ENCODE measurements at regions not wholly inside any gene's neighbourhood (a gene's known extent, or its start where the extent isn't known, plus 50 kb on each side); places are given as distances from the start of the nearest gene placed in this dataset.

DNA sequence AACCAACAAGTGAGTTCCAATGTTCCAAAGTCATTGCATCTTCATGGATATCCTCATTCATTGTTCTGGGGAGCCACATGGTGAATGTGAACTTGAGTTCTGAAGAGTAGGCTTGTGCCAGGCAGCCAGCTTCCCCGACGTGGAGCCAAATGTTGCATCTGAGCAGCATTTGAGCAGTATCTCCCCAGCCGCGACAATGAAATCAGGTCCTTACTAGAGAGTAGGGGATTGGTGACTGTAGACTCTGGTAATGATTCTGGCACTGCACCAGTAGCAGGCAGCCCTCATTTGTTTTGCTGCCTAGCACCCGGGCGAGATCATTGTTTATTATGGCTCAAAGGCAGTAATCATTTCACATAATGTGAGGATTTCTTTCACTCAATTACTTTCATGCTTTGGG is 451.4 kb upstream of the C9orf72 start:
- H3K27ac Mint-ChIP-seq = no peak overlapping the region
- H3K36me3 Mint-ChIP-seq = peaks cover 6% of the 10 kb centered on the region
- H3K9me3 Mint-ChIP-seq = peaks cover 12% of the 10 kb centered on the region
- no peaks in the 10 kb centered on the region for H3K27me3 Mint-ChIP-seq
- no peak for DNase-seq (ENCODE audit: low spot score)
- no peak for ATAC-seq
- H3K4me3 Mint-ChIP-seq = no peak overlapping the region
- H3K4me1 Mint-ChIP-seq (ENCODE audit: low read depth in 2 of 2) = no peaks in the 10 kb centered on the region

DNA sequence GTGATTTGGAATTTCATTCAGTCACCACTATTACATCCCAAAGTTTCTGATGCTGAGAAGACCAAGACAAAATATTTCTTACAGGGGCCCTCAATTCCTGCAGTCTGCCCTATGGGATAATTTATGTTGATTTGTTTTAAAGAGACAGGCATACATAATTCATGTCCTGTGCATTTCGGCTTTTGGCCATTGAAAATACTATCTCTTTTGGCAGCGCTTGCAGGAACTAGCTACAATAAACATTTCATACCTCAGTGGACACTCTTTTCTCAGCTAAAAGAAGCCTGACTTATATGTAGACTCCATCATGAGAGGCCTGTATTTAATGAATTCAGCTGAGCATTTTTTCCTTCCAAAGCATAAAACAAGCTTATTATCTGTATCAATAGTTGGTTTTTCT is 451.9 kb upstream of the C9orf72 start:
- ATAC-seq (no peak), DNase-seq (ENCODE audit: low spot score) (no peak)
- Mint-ChIP-seq H3K4me1 (ENCODE audit: low read depth in 2 of 2) (no peaks in the 10 kb centered on the region), H3K36me3 (peaks cover 6% of the 10 kb centered on the region), H3K9me3 (peaks cover 13% of the 10 kb centered on the region), H3K27me3 (no peaks in the 10 kb centered on the region), H3K27ac (no peak overlapping the region), H3K4me3 (no peak overlapping the region)

DNA sequence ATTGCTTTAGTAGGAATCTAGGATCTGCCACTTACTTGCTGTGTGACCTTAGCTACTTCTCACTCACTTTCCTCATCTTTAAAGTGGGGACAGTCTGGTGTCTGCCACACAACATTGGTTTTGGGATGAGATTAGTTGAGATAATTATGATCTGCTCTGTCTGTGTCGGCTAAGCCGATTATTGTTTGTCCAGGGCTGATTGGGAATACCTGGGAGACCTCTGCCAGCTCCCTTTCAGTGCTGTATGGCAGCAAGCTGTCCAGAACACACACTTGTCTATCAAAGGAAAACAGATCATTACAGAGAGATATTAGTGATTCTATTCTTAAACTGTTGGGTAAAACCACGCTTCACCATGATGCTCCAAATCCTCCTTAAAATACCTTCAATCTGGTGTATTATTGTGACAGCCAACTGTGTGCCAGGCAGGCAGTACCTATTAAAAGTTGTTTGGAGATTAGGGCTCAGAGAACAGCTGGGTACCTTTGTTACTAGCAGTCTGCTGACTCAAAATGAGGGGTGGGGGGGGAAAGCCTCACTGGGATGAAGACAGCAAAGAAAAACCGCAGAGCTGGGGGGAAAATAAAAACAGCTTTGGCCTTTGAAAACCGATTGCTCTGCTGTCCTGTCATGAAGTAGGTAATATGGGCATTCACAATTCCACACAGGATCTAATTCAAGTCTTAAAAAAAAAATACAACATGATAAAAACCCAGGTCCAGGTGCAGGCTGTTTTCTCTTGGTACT is 458.4 kb upstream of the C9orf72 start:
- no peaks in the 10 kb centered on the region for H3K4me1 Mint-ChIP-seq (ENCODE audit: low read depth in 2 of 2)
- ATAC-seq (no peak), DNase-seq (ENCODE audit: low spot score) (no peak)
- H3K27me3 Mint-ChIP-seq = no peaks in the 10 kb centered on the region
- peaks cover 8% of the 10 kb centered on the region for H3K9me3 Mint-ChIP-seq
- no peak overlapping the region for H3K4me3 Mint-ChIP-seq
- H3K27ac Mint-ChIP-seq = no peak overlapping the region
- peaks cover 4% of the 10 kb centered on the region for H3K36me3 Mint-ChIP-seq

DNA sequence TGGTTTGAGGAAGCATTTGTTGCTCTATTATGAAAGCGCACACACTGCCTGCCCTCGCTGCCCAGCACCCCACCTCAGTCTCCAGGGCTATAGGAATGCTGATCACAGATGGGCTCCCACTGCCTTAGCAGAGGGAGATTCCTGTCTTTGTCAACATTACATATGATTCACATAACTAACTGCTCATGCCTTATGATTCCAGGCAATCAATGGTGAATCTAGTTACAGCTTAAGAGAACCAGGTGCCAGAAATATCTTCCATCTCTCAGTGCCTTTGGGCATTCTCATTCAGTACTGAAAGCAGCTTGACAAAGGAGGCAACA is 458.9 kb upstream of the C9orf72 start:
- Mint-ChIP-seq H3K9me3 (peaks cover 7% of the 10 kb centered on the region), H3K4me3 (no peak overlapping the region), H3K4me1 (ENCODE audit: low read depth in 2 of 2) (no peaks in the 10 kb centered on the region), H3K27ac (no peak overlapping the region), H3K36me3 (no peaks in the 10 kb centered on the region), H3K27me3 (no peaks in the 10 kb centered on the region)
- no peak for DNase-seq (ENCODE audit: low spot score)
- no peak for ATAC-seq

DNA sequence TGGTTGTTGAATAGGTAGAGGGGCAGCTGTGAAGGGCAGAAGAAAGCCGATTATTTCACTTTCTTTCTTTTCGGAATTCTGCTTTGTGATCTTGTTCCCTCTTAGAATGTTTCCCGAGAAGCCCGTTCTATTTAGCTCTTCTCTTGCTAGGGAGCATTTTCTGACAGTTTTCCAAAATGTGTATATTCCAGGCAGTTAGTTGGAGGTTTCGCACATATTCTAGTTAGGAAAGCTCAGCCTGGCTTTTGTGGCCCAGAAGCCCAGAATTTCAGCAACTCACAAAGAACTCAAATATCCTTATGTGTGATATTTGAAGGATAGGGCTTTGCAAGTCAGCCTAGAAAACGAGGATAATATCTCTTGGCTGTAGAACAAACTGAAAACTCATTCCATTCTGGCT is 461.0 kb upstream of the C9orf72 start:
- H3K9me3 Mint-ChIP-seq = peaks cover 10% of the 10 kb centered on the region
- DNase-seq (ENCODE audit: low spot score) (no peak), ATAC-seq (no peak)
- no peaks in the 10 kb centered on the region for H3K27me3 Mint-ChIP-seq
- no peaks in the 10 kb centered on the region for H3K36me3 Mint-ChIP-seq
- no peak overlapping the region for H3K4me3 Mint-ChIP-seq
- no peaks in the 10 kb centered on the region for H3K4me1 Mint-ChIP-seq (ENCODE audit: low read depth in 2 of 2)
- H3K27ac Mint-ChIP-seq = no peak overlapping the region

DNA sequence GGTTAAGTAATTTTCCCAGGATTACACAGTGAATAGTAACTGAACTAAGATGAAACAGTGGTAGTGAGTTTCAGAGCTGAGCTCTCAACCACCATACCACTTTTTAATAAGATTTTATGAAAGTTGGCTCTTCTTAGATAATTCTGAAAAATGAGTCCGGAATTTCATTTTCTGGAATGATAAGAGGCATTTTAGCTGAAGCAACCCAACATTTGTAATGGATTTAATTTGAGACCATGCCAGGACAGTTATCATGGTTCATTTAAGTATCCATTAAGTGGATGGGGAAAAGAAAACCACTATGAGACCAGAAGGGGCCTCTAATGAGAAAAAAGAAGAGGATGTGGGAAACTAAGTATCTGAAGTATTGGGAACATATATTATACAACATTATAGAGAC is 464.7 kb upstream of the C9orf72 start:
- no peak for DNase-seq (ENCODE audit: low spot score)
- H3K4me1 Mint-ChIP-seq (ENCODE audit: low read depth in 2 of 2) = no peaks in the 10 kb centered on the region
- H3K27me3 Mint-ChIP-seq = no peaks in the 10 kb centered on the region
- H3K36me3 Mint-ChIP-seq = no peaks in the 10 kb centered on the region
- H3K27ac Mint-ChIP-seq = no peak overlapping the region
- peaks cover 7% of the 10 kb centered on the region for H3K9me3 Mint-ChIP-seq
- ATAC-seq = no peak
- no peak overlapping the region for H3K4me3 Mint-ChIP-seq

DNA sequence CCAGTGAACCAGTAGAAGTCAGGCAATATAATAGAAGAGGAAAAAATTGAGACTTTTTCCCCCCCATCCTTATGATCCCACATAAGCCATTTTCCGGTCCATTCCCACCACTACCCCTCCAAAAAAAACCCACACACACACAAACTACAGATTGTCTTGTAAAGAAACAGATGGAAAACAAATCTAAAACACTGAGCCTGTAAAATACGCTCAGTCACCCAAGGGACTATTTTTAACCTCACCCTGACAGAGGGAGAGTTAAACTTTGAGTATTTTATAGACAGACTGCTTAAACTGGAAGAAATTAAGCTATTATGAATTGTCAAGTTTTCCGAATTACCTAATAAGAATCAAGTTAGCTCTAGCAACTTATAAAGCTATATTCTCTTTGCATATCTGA is 471.8 kb upstream of the C9orf72 start:
- no peak overlapping the region for H3K27ac Mint-ChIP-seq
- no peaks in the 10 kb centered on the region for H3K27me3 Mint-ChIP-seq
- H3K36me3 Mint-ChIP-seq = no peaks in the 10 kb centered on the region
- H3K9me3 Mint-ChIP-seq = peaks cover 14% of the 10 kb centered on the region
- ATAC-seq (no peak), DNase-seq (ENCODE audit: low spot score) (no peak)
- H3K4me3 Mint-ChIP-seq = no peak overlapping the region
- H3K4me1 Mint-ChIP-seq (ENCODE audit: low read depth in 2 of 2) = no peaks in the 10 kb centered on the region

DNA sequence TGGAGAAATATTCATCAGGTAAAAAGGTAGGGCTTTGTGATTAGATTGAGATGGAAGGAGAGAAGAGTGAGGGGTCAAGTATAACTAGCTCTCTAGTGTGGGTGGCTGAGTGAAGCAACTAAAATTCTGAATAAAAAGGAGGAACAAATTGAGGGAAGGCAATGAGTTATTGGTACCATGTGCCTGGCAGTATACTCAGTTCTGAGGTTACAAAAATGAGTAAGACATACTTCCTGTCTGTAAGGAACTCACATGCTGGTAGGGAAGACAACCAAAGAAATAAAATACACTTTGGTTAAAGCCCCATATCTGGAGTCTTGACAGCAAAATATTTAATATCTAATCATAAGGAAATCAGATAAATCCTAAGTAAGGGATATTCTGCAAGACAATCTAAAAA is 476.8 kb upstream of the C9orf72 start:
- ATAC-seq (no peak), DNase-seq (ENCODE audit: low spot score) (no peak)
- Mint-ChIP-seq H3K27ac (no peak overlapping the region), H3K4me3 (no peak overlapping the region), H3K9me3 (peaks cover 19% of the 10 kb centered on the region), H3K36me3 (peaks cover 4% of the 10 kb centered on the region), H3K27me3 (no peaks in the 10 kb centered on the region), H3K4me1 (ENCODE audit: low read depth in 2 of 2) (no peaks in the 10 kb centered on the region)

DNA sequence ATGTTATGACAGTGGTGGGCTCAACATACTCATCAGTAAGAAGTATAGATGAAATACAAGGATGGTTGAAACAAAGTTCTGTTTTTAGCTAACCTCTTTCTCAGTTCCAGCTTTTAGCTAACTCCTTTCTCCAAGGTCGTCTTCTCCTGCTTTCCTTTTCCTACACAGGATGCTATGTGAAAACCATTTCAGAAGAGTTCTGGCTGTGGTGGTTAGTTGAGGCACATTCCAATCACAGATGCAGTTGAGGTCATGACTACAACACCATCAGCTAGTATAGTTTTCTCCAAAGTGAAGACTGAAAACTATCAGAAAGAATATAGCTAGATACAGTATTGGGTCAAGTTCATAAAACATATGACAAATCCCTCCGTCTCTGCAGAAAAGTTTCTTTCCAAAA is 477.7 kb upstream of the C9orf72 start:
- peaks cover 4% of the 10 kb centered on the region for H3K36me3 Mint-ChIP-seq

DNA sequence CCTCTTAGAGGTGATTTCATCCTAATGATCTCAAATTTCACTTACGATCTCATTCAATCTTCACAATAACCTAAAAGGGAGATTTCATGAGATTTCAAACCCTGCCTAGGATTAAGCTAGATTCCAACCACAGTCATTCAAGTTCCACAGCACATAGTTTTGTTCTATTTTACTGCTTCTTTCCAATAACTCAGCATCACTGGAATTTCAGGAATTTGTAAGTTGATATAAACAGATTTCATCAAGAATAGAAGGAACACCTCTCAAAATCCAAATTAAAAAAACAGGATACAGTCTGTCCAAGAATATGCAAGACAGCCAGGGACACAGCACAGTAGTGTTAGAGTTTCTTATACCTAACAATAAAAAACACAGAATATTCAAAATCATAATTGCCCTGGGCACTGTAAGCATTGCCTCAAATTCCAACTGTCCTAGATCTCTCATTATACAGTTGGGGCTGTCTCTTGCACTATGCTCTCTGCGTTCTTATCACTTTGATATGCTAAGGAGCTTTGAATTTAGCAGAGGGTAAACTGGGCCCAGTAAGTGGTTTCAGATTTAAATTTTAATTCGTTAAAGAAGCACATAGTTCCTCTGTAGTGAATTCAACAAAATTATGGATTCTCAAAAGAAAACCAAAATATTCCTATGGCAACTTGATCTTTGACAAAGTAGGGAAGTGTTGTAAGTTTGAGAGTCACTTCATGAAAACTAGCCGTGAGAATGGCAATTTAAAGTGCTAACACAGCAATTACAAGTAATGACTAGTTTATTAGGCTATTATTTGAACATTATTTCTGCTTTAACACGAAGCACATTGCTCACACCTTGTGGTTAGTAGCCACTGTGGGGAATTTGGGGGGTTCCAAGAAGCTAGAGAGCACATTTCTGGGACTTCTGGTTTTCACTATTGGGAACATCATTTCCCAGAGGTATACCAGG is 478.6 kb upstream of the C9orf72 start:
- no peaks in the 10 kb centered on the region for H3K27me3 Mint-ChIP-seq
- H3K36me3 Mint-ChIP-seq = peaks cover 4% of the 10 kb centered on the region
- no peak overlapping the region for H3K4me3 Mint-ChIP-seq
- ATAC-seq (no peak), DNase-seq (ENCODE audit: low spot score) (no peak)
- no peaks in the 10 kb centered on the region for H3K4me1 Mint-ChIP-seq (ENCODE audit: low read depth in 2 of 2)
- no peak overlapping the region for H3K27ac Mint-ChIP-seq
- peaks cover 15% of the 10 kb centered on the region for H3K9me3 Mint-ChIP-seq

More for the DNA sequence above, 477.7 kb upstream of the C9orf72 start:
- no peak overlapping the region for H3K27ac Mint-ChIP-seq
- H3K27me3 Mint-ChIP-seq = no peaks in the 10 kb centered on the region
- DNase-seq (ENCODE audit: low spot score) (no peak), ATAC-seq (no peak)
- no peak overlapping the region for H3K4me3 Mint-ChIP-seq
- H3K9me3 Mint-ChIP-seq = peaks cover 19% of the 10 kb centered on the region
- H3K4me1 Mint-ChIP-seq (ENCODE audit: low read depth in 2 of 2) = no peaks in the 10 kb centered on the region

DNA sequence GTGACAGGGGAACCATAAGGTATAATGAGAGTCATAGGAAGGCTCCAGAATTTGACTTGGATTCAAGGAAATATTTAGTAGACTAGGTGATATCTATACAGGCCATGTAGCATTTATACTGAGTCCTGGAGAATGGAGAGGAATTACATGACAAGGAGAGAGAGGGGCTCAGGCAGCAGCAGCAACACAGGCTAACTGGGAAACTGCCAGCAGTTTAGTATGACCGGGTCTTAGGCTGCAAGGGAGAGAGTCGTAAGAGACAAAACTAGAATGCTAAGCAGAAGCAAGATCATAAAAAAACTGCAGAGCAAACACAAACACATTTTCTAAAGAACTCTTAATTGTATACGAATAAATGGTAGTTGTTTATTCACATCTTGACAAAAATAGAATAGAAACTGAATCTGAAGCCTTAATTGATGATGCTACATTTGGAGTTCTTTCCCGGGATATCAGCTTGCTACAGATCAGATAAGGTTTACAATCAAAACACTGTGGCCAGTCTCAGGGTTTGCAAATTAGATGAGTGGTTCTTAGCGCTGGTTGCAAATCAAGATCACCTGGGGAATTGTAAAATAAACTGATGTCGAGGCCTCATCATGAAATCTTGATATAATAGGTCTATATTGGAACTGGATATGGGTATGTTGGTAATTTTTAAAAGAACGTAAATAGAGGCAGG is 480.0 kb upstream of the C9orf72 start:
- Mint-ChIP-seq H3K4me3 (no peak overlapping the region), H3K9me3 (peaks cover 17% of the 10 kb centered on the region), H3K4me1 (ENCODE audit: low read depth in 2 of 2) (no peaks in the 10 kb centered on the region), H3K27me3 (no peaks in the 10 kb centered on the region), H3K27ac (no peak overlapping the region), H3K36me3 (peaks cover 4% of the 10 kb centered on the region)
- no peak for ATAC-seq
- DNase-seq (ENCODE audit: low spot score) = no peak

DNA sequence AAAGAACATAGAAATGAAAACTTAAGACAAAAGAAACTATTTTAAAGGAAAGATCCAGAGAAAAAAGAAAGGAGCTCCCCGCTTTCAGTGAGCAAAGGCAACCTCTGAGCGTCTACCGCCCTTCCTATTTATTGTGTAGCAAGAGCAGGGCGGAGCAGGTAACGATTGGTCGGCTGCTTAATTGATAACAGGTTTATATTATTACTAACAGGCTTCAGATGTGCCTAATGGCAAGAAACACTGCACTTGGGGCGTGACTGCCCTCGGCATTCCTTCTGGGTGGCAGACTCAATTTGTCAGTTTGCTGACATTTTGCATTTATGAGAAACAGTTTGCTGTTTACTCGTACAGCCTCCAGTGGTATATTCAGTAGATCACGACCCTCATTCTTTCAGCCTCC is 482.7 kb upstream of the C9orf72 start:
- Mint-ChIP-seq H3K36me3 (peaks cover 4% of the 10 kb centered on the region), H3K27ac (no peak overlapping the region), H3K4me1 (ENCODE audit: low read depth in 2 of 2) (no peaks in the 10 kb centered on the region), H3K4me3 (no peak overlapping the region), H3K9me3 (peaks cover 8% of the 10 kb centered on the region), H3K27me3 (no peaks in the 10 kb centered on the region)
- DNase-seq (ENCODE audit: low spot score) (no peak), ATAC-seq (no peak)

DNA sequence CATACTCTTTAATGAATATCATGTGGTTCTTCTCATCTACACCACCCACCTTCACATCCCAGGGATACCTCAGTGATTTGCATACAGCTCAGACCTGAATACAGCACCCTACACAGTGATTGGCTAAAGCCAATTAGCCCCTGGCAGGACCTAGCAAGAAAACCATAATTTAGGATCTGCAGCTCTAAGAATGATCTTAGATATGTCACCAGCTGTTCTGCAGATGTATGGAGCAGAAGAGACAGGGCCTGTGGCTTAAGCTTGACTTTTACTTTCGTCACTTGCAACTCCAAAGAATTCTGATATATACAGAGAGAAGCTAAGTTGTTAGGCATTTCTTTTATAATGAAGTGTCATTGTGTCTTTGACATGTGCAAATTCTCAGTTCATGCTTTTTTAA is 483.2 kb upstream of the C9orf72 start:
- no peaks in the 10 kb centered on the region for H3K4me1 Mint-ChIP-seq (ENCODE audit: low read depth in 2 of 2)
- H3K36me3 Mint-ChIP-seq = peaks cover 4% of the 10 kb centered on the region
- peaks cover 8% of the 10 kb centered on the region for H3K9me3 Mint-ChIP-seq
- H3K27ac Mint-ChIP-seq = no peak overlapping the region
- H3K4me3 Mint-ChIP-seq = no peak overlapping the region
- H3K27me3 Mint-ChIP-seq = no peaks in the 10 kb centered on the region
- no peak for ATAC-seq
- no peak for DNase-seq (ENCODE audit: low spot score)

DNA sequence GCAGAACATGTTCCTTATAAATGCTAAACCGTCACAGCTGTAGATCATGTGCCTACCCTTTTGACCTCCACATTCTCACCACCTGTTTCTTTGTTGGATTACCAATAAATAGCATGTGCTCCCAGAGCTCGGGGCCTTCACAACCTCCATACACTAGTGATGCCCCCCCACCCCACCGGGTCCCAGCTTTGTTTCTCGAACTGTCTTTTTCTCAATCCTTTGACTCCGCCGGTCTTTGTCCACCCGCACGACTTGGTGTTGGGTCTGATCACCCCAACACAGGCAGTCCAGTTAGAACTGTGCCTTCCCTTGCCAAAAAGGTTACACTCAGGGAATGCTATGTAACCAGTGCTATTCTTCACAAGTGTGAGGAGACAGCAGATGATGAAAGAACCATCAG is 485.9 kb upstream of the C9orf72 start:
- peaks cover 3% of the 10 kb centered on the region for H3K9me3 Mint-ChIP-seq
- no peaks in the 10 kb centered on the region for H3K27me3 Mint-ChIP-seq
- no peaks in the 10 kb centered on the region for H3K4me1 Mint-ChIP-seq (ENCODE audit: low read depth in 2 of 2)
- H3K27ac Mint-ChIP-seq = no peak overlapping the region
- no peak for ATAC-seq
- H3K36me3 Mint-ChIP-seq = no peaks in the 10 kb centered on the region
- no peak overlapping the region for H3K4me3 Mint-ChIP-seq
- DNase-seq (ENCODE audit: low spot score) = no peak

Measured in natural killer cell treated with Interleukin-12 subunit alpha and Interleukin-12 subunit beta and Interleukin-15 and Interleukin-18, amount 100 ng/mL, for 72 hours (primary cell).